ENCODE measurements at regions not wholly inside any gene's neighbourhood (a gene's known extent, or its start where the extent isn't known, plus 50 kb on each side); places are given as distances from the start of the nearest gene placed in this dataset.

- no peak overlapping the region for H3K4me2 ChIP-seq (ENCODE audit: low read length)
- intact Hi-C loops (cut with micrococcal nuclease): no loop called here
- POLR2A ChIA-PET: no interaction called here
- H2AFZ ChIP-seq (ENCODE audit: low read depth, low read length, poor library complexity, severe bottlenecking): no peak overlapping the region
- H4K20me1 ChIP-seq (ENCODE audit: insufficient read depth): no peaks in the 10 kb centered on the region
- no peaks in the 10 kb centered on the region for H3K4me1 ChIP-seq (ENCODE audit: control insufficient read depth in 1 of 2, insufficient read depth in 2 of 2, low read length in 2 of 2)
- no peaks in the 10 kb centered on the region for H3K9me2 ChIP-seq (ENCODE audit: insufficient read depth)
- H3K36me3 ChIP-seq (ENCODE audit: control insufficient read depth in 1 of 2, insufficient read depth in 2 of 2, low read length in 2 of 2): no peaks in the 10 kb centered on the region
- CTCF ChIA-PET: no interaction called here
- BruUV-seq (replicated peaks): no TSS peak
- H3K27ac ChIP-seq (ENCODE audit: low read depth, low read length): no peak overlapping the region
- RAD21 ChIA-PET (ENCODE audit: low non-redundant PET in 1 of 2, low total read pairs in 2 of 2, uncharacterized antibody in 2 of 2, unreplicated experiment in 2 of 2): no interaction called here
- H3K27me3 ChIP-seq (ENCODE audit: insufficient read depth, low read length): no peaks in the 10 kb centered on the region
- TF ChIP-seq RAD21 (IDR thresholded peaks at IDR 0.05; ENCODE audit: low read depth) (no peak), CEBPB (IDR thresholded peaks at IDR 0.05; ENCODE audit: low read depth) (no peak), ZNF274 (IDR thresholded peaks at IDR 0.05; ENCODE audit: low read depth, low read length) (no peak), ELF1 (IDR thresholded peaks at IDR 0.05; ENCODE audit: borderline replicate concordance, low read depth) (no peak), POLR2AphosphoS5 (IDR thresholded peaks at IDR 0.05; ENCODE audit: low read depth, low read length) (no peak), POLR2A (IDR thresholded peaks at IDR 0.05; ENCODE audit: borderline replicate concordance, extremely low read depth, insufficient read depth, insufficient read length) (no peak), SP1 (IDR thresholded peaks at IDR 0.05; ENCODE audit: low read depth) (no peak), EZH2 (IDR thresholded peaks at IDR 0.05) (no peak), SRF (IDR thresholded peaks at IDR 0.05; ENCODE audit: low read depth) (no peak)
- TF ChIP-seq, protein P1, sequence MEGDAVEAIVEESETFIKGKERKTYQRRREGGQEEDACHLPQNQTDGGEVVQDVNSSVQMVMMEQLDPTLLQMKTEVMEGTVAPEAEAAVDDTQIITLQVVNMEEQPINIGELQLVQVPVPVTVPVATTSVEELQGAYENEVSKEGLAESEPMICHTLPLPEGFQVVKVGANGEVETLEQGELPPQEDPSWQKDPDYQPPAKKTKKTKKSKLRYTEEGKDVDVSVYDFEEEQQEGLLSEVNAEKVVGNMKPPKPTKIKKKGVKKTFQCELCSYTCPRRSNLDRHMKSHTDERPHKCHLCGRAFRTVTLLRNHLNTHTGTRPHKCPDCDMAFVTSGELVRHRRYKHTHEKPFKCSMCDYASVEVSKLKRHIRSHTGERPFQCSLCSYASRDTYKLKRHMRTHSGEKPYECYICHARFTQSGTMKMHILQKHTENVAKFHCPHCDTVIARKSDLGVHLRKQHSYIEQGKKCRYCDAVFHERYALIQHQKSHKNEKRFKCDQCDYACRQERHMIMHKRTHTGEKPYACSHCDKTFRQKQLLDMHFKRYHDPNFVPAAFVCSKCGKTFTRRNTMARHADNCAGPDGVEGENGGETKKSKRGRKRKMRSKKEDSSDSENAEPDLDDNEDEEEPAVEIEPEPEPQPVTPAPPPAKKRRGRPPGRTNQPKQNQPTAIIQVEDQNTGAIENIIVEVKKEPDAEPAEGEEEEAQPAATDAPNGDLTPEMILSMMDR (IDR thresholded peaks at IDR 0.05 in 2 of 3, conservative IDR thresholded peaks at IDR 0.05 in 1 of 3; ENCODE audit: borderline replicate concordance in 1 of 3, insufficient read depth in 1 of 3, low read depth in 2 of 3, low read length in 2 of 3): no peak
- H3K4me3 ChIP-seq (replicated peaks in 1 of 2; ENCODE audit: low read depth in 1 of 2, low read length in 2 of 2): no peak overlapping the region
- no peaks in the 10 kb centered on the region for H3K79me2 ChIP-seq (ENCODE audit: insufficient read depth, low read length)
- H3K9ac ChIP-seq (ENCODE audit: low read length): no peak overlapping the region
- ATAC-seq (no peak), DNase-seq (ENCODE audit: low read depth, low spot score) (no peak)
- peaks cover 4 to 30% of the 10 kb centered on the region in 2 experiments; a peak in 2 of 4 replicates for H3K9me3 ChIP-seq (ENCODE audit: control insufficient read depth in 1 of 2, insufficient read depth in 1 of 2, low read depth in 1 of 2, low read length in 2 of 2)
Observed at GRCh38 chr2:21939967-21940366, 816.2 kb downstream of the TDRD15 start.

- no peak for TF ChIP-seq POLR2AphosphoS5 (IDR thresholded peaks at IDR 0.05; ENCODE audit: low read depth, low read length)
- CTCF ChIA-PET: no interaction called here
- RAD21 ChIA-PET (ENCODE audit: low non-redundant PET in 1 of 2, low total read pairs in 2 of 2, uncharacterized antibody in 2 of 2, unreplicated experiment in 2 of 2): no interaction called here
- Histone ChIP-seq H3K27me3 (ENCODE audit: insufficient read depth, low read length) (no peaks in the 10 kb centered on the region), H3K4me2 (ENCODE audit: low read length) (no peak overlapping the region), H3K36me3 (ENCODE audit: control insufficient read depth in 1 of 2, insufficient read depth in 2 of 2, low read length in 2 of 2) (no peaks in the 10 kb centered on the region), H4K20me1 (ENCODE audit: insufficient read depth) (no peaks in the 10 kb centered on the region), H3K9ac (ENCODE audit: low read length) (no peak overlapping the region), H3K4me1 (ENCODE audit: control insufficient read depth in 1 of 2, insufficient read depth in 2 of 2, low read length in 2 of 2) (no peaks in the 10 kb centered on the region), H3K79me2 (ENCODE audit: insufficient read depth, low read length) (no peaks in the 10 kb centered on the region), H3K27ac (ENCODE audit: low read depth, low read length) (no peak overlapping the region), H3K4me3 (replicated peaks in 1 of 2; ENCODE audit: low read depth in 1 of 2, low read length in 2 of 2) (no peak overlapping the region), H3K9me2 (ENCODE audit: insufficient read depth) (no peaks in the 10 kb centered on the region), H3K9me3 (ENCODE audit: control insufficient read depth in 1 of 2, insufficient read depth in 1 of 2, low read depth in 1 of 2, low read length in 2 of 2) (peaks cover 0 to 35% of the 10 kb centered on the region in 2 experiments; a peak in 2 of 4 replicates), H2AFZ (ENCODE audit: low read depth, low read length, poor library complexity, severe bottlenecking) (no peak overlapping the region)
- POLR2A ChIA-PET: no interaction called here
- BruUV-seq (replicated peaks): no TSS peak
- no peak for ATAC-seq
- DNase-seq (ENCODE audit: low read depth, low spot score): no peak
- intact Hi-C loops (cut with micrococcal nuclease): no loop called here
Observed at GRCh38 chr2:21944536-21944935, 820.8 kb downstream of the TDRD15 start.
